CD8-positive, alpha-beta memory T cell (primary cell): ENCODE measurements at regions not wholly inside any gene's neighbourhood (a gene's known extent, or its start where the extent isn't known, plus 50 kb on each side); places are given as distances from the start of the nearest gene placed in this dataset.

ENCODE experiments used
- CTCF ChIA-PET: fragments of 350-600 bp; sonication (Branson Sonifier 250); formaldehyde crosslinking; loops from one replicate; lab custom pipeline; 2021; ENCODE audit warnings: antibody characterized with exemption; lab: Charles Lee
- POLR2A ChIA-PET: fragments of 350-600 bp; sonication (Branson Sonifier 250); formaldehyde crosslinking; loops from one replicate; lab custom pipeline; 2021; ENCODE audit warnings: antibody characterized with exemption; lab: Charles Lee
- DNase-seq, 5 donors: peaks; one replicate each; pipeline versions ENCODE4 v3.0.0 to v3.0.0-alpha.2; 2020 to 2022; ENCODE audit warnings: mixed read lengths in 1 of 5
- H3K27ac ChIP-seq: one replicate; pipeline ENCODE4 v1.7.0; 2013; ENCODE audit warnings: low read depth, mild to moderate bottlenecking, low read length, moderate library complexity
- H3K27me3 ChIP-seq: 2 replicates; pipeline ENCODE4 v1.7.0; 2013; ENCODE audit warnings: low read length, mild to moderate bottlenecking; ENCODE audit not compliant: insufficient read depth, poor library complexity, severe bottlenecking
- H3K36me3 ChIP-seq: 2 replicates; pipeline ENCODE4 v1.7.0; 2013; ENCODE audit warnings: mild to moderate bottlenecking, low read length, moderate library complexity; ENCODE audit not compliant: insufficient read depth
- H3K4me1 ChIP-seq: 2 replicates; pipeline ENCODE4 v1.7.0; 2013; ENCODE audit warnings: mild to moderate bottlenecking, low read length, moderate library complexity; ENCODE audit not compliant: insufficient read depth
- H3K4me3 ChIP-seq: 2 replicates; pipeline ENCODE4 v1.7.0; 2013; ENCODE audit warnings: mild to moderate bottlenecking, low read length
- H3K9me3 ChIP-seq: 2 replicates; pipeline ENCODE4 v1.7.0; 2013; ENCODE audit warnings: mild to moderate bottlenecking, low read length
- H3K27ac Mint-ChIP-seq, 8 donors: one replicate each; pipeline ENCODE4 v1.8.0; 2020 to 2021; ENCODE audit warnings: mixed read lengths in 8 of 8, mild to moderate bottlenecking in 6 of 8, inconsistent platforms in 3 of 8, moderate library complexity in 3 of 8
- H3K27me3 Mint-ChIP-seq, 2 donors: one replicate each; pipeline ENCODE4 v1.8.0; 2020 to 2021; ENCODE audit warnings: mixed read lengths in 2 of 2, mild to moderate bottlenecking in 1 of 2, moderate library complexity in 1 of 2
- H3K36me3 Mint-ChIP-seq, 3 donors: one replicate each; pipeline ENCODE4 v1.8.0; 2020 to 2021; ENCODE audit warnings: mixed read lengths in 3 of 3, inconsistent platforms in 1 of 3, mild to moderate bottlenecking in 1 of 3
- H3K4me1 Mint-ChIP-seq, 3 donors: one replicate each; pipeline ENCODE4 v1.8.0; 2020 to 2021; ENCODE audit warnings: mixed read lengths in 3 of 3, inconsistent platforms in 1 of 3, mild to moderate bottlenecking in 1 of 3
- H3K4me3 Mint-ChIP-seq, 7 donors: one replicate each; pipeline ENCODE4 v1.8.0; 2020 to 2021; ENCODE audit warnings: mixed read lengths in 7 of 7, mild to moderate bottlenecking in 6 of 7, moderate library complexity in 4 of 7, inconsistent platforms in 2 of 7
- H3K9me3 Mint-ChIP-seq, 5 donors: one replicate each; pipeline ENCODE4 v1.8.0; 2020 to 2022; ENCODE audit warnings: mixed read lengths in 5 of 5, mild to moderate bottlenecking in 3 of 5, moderate library complexity in 2 of 5, inconsistent platforms in 1 of 5

DNA sequence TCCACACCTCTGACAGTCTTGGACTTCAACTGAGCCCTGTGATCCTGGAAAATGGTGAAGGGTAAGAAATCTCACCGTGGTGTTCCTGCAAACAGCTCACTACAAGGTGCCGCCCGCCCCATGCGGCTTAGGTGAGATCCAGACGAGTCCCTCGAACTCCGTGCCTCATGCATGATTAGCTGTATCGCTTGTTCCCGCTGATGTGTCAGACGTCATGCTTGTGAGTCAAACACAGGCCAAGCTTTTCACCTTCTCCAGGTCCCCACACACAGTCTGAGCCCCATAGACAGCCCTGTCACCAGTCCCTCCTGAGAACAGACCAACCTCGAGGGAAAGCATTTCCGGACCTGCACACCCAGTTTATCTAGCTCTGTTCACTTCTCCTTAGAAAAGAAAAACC is 740.5 kb downstream of the GALR1 start:
- Mint-ChIP-seq H3K4me3 (no peak overlapping the region), H3K9me3 (peaks cover 0 to 3% (median 3%) of the 10 kb centered on the region in 5 donors), H3K27me3 (no peaks in the 10 kb centered on the region), H3K4me1 (no peaks in the 10 kb centered on the region), H3K27ac (peak overlapping the region in 1 of 8 donors; percentile 8), H3K36me3 (no peaks in the 10 kb centered on the region)
- Histone ChIP-seq H3K4me1 (no peaks in the 10 kb centered on the region), H3K27me3 (no peaks in the 10 kb centered on the region), H3K4me3 (no peak overlapping the region), H3K9me3 (no peaks in the 10 kb centered on the region), H3K27ac (no peak overlapping the region), H3K36me3 (no peaks in the 10 kb centered on the region)
- POLR2A ChIA-PET = no interaction called here
- CTCF ChIA-PET = no interaction called here
- DNase-seq = no peak

DNA sequence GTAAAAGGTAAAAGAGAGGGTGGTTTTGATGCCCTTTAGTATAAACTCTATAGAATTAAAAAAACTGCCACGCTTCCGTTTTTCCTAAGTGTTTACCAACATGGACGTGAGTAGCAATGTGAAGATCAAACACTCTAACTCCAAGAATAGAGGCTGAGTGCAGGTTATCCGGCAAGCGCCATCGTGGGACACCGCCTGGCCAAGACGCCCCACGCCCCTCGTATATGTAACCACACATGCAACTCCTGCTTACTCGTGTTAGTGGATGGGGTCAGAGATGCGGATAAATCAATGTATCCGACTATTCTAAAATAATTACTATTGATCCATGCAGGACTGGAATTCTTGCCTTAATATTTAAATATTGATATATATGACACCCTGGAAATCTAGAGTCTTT is 741.3 kb downstream of the GALR1 start:
- H3K4me1 Mint-ChIP-seq = no peaks in the 10 kb centered on the region
- no peak overlapping the region for H3K4me3 ChIP-seq
- no peaks in the 10 kb centered on the region for H3K36me3 Mint-ChIP-seq
- peaks cover 0 to 3% (median 3%) of the 10 kb centered on the region in 5 donors for H3K9me3 Mint-ChIP-seq
- H3K27me3 ChIP-seq = no peaks in the 10 kb centered on the region
- DNase-seq = no peak
- no peaks in the 10 kb centered on the region for H3K27me3 Mint-ChIP-seq
- CTCF ChIA-PET = no interaction called here
- POLR2A ChIA-PET = no interaction called here
- H3K27ac ChIP-seq = no peak overlapping the region
- no peaks in the 10 kb centered on the region for H3K4me1 ChIP-seq
- no peaks in the 10 kb centered on the region for H3K9me3 ChIP-seq
- H3K27ac Mint-ChIP-seq = no peak overlapping the region
- no peak overlapping the region for H3K4me3 Mint-ChIP-seq
- H3K36me3 ChIP-seq = no peaks in the 10 kb centered on the region

DNA sequence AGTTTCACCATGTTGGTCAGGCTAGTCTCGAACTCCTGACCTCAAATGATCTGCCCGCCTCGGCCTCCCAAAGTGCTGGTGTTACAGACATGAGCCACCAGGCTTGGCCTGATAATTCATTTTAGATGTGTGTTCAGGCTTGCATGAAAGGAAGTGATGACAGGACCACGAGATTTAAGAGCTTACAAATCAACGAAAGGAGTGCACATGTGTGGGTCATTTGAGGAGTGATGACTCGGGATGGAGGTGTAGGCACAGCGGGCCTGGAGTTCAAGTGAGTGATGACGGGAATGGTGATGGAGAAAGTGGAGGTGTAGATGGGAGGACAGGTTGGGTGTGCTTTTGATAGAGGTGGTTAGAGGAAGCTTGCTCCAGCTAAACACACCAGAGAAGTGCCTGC is 742.4 kb downstream of the GALR1 start:
- H3K36me3 Mint-ChIP-seq = no peaks in the 10 kb centered on the region
- ChIA-PET POLR2A (no interaction called here), CTCF (no interaction called here)
- H3K4me1 Mint-ChIP-seq = no peaks in the 10 kb centered on the region
- no peak overlapping the region for H3K4me3 ChIP-seq
- no peak overlapping the region for H3K27ac ChIP-seq
- H3K4me1 ChIP-seq = no peaks in the 10 kb centered on the region
- DNase-seq = no peak
- no peak overlapping the region for H3K27ac Mint-ChIP-seq
- no peaks in the 10 kb centered on the region for H3K27me3 ChIP-seq
- peaks cover 0 to 3% (median 3%) of the 10 kb centered on the region in 5 donors for H3K9me3 Mint-ChIP-seq
- H3K4me3 Mint-ChIP-seq = no peak overlapping the region
- no peaks in the 10 kb centered on the region for H3K9me3 ChIP-seq
- no peaks in the 10 kb centered on the region for H3K27me3 Mint-ChIP-seq
- H3K36me3 ChIP-seq = no peaks in the 10 kb centered on the region

DNA sequence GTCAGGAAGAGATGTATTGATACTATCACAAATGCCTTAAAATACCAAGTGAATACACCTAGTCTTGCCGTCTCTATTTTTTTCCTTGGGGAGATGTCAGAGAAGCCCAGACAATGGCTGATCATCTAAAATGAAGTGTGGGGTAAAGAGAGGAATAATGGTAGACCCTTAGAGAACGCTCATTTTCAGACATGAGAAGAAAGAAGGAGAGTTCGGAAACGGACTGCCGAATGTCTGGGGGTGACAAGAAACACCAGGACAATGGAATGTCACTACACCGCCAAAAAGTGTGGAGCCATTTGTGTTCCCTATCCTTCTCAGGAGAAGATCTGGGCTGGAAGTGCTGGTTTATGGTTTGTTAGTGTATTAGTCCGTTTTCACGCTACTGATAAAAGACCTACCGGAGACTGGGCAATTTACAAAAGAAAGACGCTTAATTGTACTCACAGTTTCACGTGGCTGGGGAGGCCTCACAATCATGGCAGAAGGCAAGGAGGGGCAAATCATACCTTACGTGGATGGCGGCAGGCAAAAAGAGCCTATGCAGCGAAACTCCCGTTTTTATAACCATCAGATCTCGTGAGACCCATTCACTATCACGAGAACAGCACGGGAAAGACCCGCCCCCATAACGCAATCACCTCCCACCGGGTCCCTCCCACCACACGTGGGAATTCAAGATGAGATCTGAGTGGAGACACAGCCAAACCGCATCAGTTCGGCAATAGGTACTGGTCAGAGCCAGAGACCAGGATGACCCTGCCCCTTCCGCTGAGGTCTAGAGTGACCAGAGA is 743.7 kb downstream of the GALR1 start:
- no peak overlapping the region for H3K27ac Mint-ChIP-seq
- H3K9me3 Mint-ChIP-seq = peaks cover 0 to 5% (median 2%) of the 10 kb centered on the region in 5 donors
- CTCF ChIA-PET = no interaction called here

GRCh38 chr18:77995593-77995992 is 745.9 kb downstream of the GALR1 start:
- H3K4me3 ChIP-seq = no peak overlapping the region
- H3K27ac ChIP-seq = no peak overlapping the region
- no peaks in the 10 kb centered on the region for H3K4me1 ChIP-seq
- no peak overlapping the region for H3K4me3 Mint-ChIP-seq
- H3K36me3 Mint-ChIP-seq = no peaks in the 10 kb centered on the region
- H3K27me3 Mint-ChIP-seq = no peaks in the 10 kb centered on the region
- POLR2A ChIA-PET = no interaction called here
- H3K9me3 ChIP-seq = no peaks in the 10 kb centered on the region
- H3K27ac Mint-ChIP-seq = no peak overlapping the region
- DNase-seq = no peak
- no peaks in the 10 kb centered on the region for H3K36me3 ChIP-seq
- no peaks in the 10 kb centered on the region for H3K4me1 Mint-ChIP-seq
- H3K27me3 ChIP-seq = no peaks in the 10 kb centered on the region
- peaks cover 0 to 6% (median 4%) of the 10 kb centered on the region in 5 donors for H3K9me3 Mint-ChIP-seq
- CTCF ChIA-PET = no interaction called here

More for the DNA sequence above, 743.7 kb downstream of the GALR1 start:
- no peaks in the 10 kb centered on the region for H3K4me1 Mint-ChIP-seq
- no peak for DNase-seq
- Histone ChIP-seq H3K27me3 (no peaks in the 10 kb centered on the region), H3K27ac (peak overlapping the region; percentile 21), H3K9me3 (no peaks in the 10 kb centered on the region), H3K4me3 (no peak overlapping the region), H3K36me3 (no peaks in the 10 kb centered on the region), H3K4me1 (no peaks in the 10 kb centered on the region)
- no peaks in the 10 kb centered on the region for H3K36me3 Mint-ChIP-seq
- H3K27me3 Mint-ChIP-seq = no peaks in the 10 kb centered on the region
- POLR2A ChIA-PET = no interaction called here
- no peak overlapping the region for H3K4me3 Mint-ChIP-seq

GRCh38 chr18:77996737-77997136 is 747.1 kb downstream of the GALR1 start:
- Histone ChIP-seq H3K36me3 (no peaks in the 10 kb centered on the region), H3K9me3 (no peaks in the 10 kb centered on the region), H3K27ac (no peak overlapping the region), H3K4me1 (no peaks in the 10 kb centered on the region), H3K4me3 (no peak overlapping the region), H3K27me3 (no peaks in the 10 kb centered on the region)
- H3K36me3 Mint-ChIP-seq = no peaks in the 10 kb centered on the region
- H3K4me1 Mint-ChIP-seq = no peaks in the 10 kb centered on the region
- no peak for DNase-seq
- H3K4me3 Mint-ChIP-seq = no peak overlapping the region
- no peaks in the 10 kb centered on the region for H3K27me3 Mint-ChIP-seq
- H3K9me3 Mint-ChIP-seq = peaks cover 3 to 12% (median 7%) of the 10 kb centered on the region in 5 donors
- POLR2A ChIA-PET = no interaction called here
- CTCF ChIA-PET = no interaction called here
- no peak overlapping the region for H3K27ac Mint-ChIP-seq

GRCh38 chr18:78001811-78002210 is 752.2 kb downstream of the GALR1 start:
- Histone ChIP-seq H3K27ac (no peak overlapping the region), H3K4me3 (no peak overlapping the region), H3K4me1 (no peaks in the 10 kb centered on the region), H3K9me3 (no peaks in the 10 kb centered on the region), H3K27me3 (no peaks in the 10 kb centered on the region), H3K36me3 (no peaks in the 10 kb centered on the region)
- Mint-ChIP-seq H3K4me1 (no peaks in the 10 kb centered on the region), H3K36me3 (no peaks in the 10 kb centered on the region), H3K27ac (no peak overlapping the region), H3K4me3 (no peak overlapping the region), H3K9me3 (peaks cover 3 to 18% (median 9%) of the 10 kb centered on the region in 5 donors), H3K27me3 (peaks cover 5 to 9% of the 10 kb centered on the region in 2 donors)
- ChIA-PET POLR2A (no interaction called here), CTCF (no interaction called here)
- DNase-seq = no peak

GRCh38 chr18:78006006-78006773 is 756.5 kb downstream of the GALR1 start:
- ChIA-PET CTCF (no interaction called here), POLR2A (no interaction called here)
- H3K27me3 Mint-ChIP-seq = peaks cover 7 to 13% of the 10 kb centered on the region in 2 donors

More at GRCh38 chr18:78006006-78006773, 756.5 kb downstream of the GALR1 start:
- Mint-ChIP-seq H3K36me3 (no peaks in the 10 kb centered on the region), H3K4me3 (no peak overlapping the region), H3K27ac (peak overlapping the region in 1 of 8 donors; percentile 8), H3K9me3 (peaks cover 3 to 14% (median 12%) of the 10 kb centered on the region in 5 donors), H3K4me1 (no peaks in the 10 kb centered on the region)
- no peaks in the 10 kb centered on the region for H3K36me3 ChIP-seq
- no peaks in the 10 kb centered on the region for H3K27me3 ChIP-seq
- no peaks in the 10 kb centered on the region for H3K4me1 ChIP-seq
- DNase-seq = no peak
- no peak overlapping the region for H3K27ac ChIP-seq
- no peaks in the 10 kb centered on the region for H3K9me3 ChIP-seq
- no peak overlapping the region for H3K4me3 ChIP-seq
